Ureter (tissue), 1 donor: ENCODE measurements at regions not wholly inside any gene's neighbourhood (a gene's known extent, or its start where the extent isn't known, plus 50 kb on each side); places are given as distances from the start of the nearest gene placed in this dataset.
"Not testable (repeated sequence)": the region's sequence is repeated elsewhere in the genome, so short reads cannot be mapped to it uniquely, and the experiment has no call there.

Source experiments
- DNase-seq: peaks from one replicate; pipeline ENCODE4 v3.0.0-alpha.2; 2020; ENCODE audit warnings: low spot score
- donor health status: DM: yes; HTN: yes; CAD: no.

DNA sequence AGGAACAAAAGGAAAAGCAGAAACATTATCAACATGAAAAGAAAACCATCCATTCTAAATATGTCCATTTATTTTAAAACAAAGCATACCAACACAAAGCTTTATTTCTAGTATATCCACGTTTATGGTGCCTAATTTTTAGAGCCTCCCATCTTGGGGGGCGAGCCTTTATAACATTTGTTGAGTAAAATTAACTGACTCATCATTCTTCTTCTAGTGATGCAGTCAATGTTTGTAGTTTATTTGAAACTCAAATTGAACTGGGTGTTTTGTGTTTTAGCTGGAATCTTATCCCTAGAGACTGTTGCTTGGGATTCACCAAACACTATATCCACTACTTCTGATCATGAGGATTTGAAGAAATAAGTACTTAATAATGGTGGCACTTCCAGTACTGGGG lies 366.4 kb upstream of the NPVF start:
- DNase-seq: no peak

DNA sequence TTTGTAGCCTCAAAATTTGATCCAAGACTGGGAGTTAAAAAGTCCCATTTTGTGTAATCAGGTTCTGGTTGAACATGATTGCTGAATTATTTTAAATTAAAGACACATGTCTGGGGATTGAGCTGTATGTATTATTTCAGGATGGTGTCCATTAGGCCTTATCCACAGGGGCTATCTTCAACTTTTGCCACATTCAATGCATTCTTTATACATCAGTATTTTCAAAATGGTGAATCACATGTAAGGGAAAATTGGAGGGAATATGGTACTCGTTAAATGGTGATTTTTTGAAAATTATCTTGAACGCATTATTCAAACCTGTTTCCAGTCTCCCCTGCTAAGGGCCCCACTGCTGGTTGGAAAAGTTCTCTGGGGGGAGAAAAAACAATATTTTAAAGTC lies 367.7 kb upstream of the NPVF start:
- no peak for DNase-seq

DNA sequence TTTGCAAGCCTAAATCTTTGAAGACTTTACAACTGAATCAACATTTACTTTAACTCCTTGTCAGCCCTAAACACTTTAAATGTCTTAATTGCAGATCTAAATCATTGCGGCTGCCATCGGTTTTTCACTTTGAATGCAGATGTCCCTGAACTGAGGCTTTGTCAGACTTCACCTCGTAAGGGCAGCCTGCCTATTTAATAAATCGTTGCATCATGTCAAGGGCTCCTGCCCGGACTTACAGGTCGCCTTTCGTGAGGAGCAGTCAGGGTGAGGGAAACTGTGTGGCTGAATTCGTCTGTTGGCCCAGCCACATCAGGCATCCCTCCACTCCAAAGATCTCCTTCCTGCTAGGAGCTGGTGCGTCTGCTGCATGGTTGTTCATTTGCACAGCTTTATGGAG lies 368.2 kb upstream of the NPVF start:
- DNase-seq: no peak

DNA sequence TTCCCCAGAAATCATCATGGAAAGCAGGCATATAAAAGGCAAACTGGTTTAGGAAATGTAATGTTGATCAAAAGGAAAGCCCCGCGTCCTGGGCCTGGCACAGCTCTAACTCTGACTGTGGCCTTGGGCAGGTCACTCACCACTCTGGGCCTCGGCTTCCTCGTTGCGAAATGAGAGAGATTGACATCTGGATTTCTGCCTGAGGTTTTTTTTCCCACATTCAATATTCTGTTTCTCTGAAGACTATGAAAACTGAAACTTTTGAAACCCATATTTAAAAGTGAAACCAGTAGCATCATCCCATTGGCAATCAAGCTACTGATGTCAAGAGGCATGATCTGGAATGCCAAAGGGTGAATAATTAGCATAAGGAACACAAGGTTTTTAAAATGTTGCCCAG lies 369.7 kb upstream of the NPVF start:
- DNase-seq: no peak

DNA sequence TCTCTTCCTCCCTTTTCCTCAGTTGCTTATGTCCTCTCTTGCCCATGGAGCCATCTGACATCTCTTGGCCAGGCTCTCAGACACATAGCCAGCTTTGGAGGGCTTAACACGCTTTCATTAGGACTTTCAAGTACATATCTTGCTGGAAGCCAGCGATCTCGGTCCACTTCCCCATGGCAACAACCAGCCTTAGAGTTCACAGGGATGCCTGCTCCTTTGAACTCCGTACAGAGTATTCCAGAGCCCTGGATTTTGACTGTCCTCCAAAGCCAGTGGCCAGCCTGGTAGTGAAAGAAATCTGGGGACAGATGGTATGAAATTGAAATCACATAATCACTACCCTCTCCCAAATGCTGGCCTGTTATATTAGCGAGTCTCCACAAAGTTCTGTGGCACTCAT lies 370.5 kb upstream of the NPVF start:
- DNase-seq: no peak

DNA sequence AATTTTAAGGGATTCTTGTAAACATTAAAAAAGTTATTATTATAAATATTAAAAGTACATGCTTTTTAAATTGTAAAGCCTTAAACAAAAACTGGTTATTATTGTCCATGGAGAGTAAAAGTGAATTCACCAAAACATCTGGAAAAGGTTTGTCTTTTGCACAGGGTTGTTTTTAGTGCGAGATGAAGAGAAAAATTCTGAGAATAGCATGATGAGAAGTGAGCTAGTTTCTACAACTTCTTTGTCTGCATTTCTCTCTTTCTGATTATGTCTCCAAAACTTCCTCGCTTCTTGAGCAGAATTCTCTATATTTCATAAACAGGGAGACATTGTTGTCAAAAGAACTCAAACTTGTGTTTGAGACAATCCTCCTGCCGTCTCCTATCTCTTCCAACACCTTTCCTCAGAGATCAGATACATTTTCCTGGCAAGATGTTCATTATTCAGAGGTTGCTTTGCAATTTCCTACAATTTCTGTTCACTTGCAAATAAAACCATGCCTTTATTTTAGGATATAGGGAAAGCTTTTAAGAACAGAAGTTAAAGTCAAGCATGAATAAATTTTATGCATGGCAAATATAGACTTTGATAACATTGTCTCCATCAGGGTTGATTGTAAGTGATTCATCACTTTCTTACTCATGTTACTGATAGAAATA lies 372.1 kb upstream of the NPVF start:
- no peak for DNase-seq

DNA sequence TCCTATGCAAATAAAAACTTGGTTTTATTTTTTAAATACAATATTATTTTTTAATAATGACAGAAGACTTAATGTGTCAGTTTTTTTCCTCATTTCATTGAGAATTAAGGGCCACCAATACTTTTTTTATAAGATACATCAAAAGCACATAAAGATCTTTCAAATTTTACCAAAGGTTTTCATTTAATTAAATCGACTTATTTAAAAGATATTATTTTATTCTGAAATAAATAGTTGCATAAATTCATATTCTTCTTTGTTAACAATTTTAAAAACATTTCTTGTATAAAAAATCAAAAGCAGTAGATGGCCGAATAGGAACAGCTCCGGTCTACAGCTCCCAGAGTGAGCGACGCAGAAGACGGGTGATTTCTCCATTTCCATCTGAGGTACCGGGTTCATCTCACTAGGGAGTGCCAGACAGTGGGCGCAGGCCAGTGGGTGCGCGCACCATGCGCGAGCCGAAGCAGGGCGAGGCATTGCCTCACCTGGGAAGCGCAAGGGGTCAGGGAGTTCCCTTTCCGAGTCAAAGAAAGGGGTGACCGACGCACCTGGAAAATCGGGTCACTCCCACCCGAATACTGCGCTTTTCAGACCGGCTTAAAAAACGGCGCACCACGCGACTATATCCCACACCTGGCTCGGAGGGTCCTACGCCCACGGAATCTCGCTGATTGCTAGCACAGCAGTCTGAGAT lies 374.6 kb upstream of the NPVF start:
- not testable (repeated sequence) for DNase-seq

DNA sequence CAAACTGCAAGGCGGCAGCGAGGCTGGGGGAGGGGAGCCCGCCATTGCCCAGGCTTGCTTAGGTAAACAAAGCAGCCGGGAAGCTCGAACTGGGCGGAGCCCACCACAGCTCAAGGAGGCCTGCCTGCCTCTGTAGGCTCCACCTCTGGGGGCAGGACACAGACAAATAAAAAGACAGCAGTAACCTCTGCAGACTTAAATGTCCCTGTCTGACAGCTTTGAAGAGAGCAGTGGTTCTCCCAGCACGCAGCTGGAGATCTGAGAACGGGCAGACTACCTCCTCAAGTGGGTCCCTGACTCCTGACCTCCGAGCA lies 375.1 kb upstream of the NPVF start:
- not testable (repeated sequence) for DNase-seq

DNA sequence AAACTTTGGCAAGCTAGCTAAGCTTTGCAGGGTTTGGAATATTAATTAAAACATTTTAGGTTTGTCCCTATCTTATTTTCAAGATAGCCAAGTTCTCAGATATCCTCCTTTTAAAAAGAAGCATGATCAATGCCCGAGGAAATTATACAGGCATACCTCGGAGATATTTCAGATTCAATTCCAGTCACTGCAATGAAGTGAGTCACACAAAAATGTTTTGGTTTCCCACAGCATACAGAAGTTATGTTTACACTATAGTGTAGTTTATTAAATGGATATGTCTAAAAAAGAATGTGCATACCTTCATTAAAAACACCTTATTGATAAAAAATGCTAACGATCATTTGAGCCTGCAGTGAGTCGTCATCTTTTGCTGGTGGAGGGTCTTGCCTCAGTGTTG lies 382.9 kb upstream of the NPVF start:
- DNase-seq: no peak

DNA sequence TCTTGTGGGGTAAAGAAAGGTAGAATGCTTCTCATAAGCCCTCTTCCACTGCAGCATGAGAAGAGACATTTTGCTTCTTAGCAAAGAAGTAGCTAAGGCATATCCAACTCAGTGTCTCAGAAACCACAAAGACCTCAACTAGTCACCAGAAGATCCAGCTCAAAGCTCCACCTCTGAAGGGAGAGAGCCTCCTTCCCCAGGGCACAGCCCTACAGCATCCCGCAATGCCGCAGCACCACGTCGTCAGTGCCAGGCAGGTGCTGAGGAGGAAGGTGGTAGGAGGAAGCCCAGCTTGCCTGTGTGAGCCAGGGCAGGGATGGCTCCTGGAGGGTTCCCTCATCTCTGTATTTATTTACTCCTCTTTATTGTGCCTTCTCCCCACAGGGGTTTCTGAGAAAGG lies 385.6 kb upstream of the NPVF start:
- no peak for DNase-seq

DNA sequence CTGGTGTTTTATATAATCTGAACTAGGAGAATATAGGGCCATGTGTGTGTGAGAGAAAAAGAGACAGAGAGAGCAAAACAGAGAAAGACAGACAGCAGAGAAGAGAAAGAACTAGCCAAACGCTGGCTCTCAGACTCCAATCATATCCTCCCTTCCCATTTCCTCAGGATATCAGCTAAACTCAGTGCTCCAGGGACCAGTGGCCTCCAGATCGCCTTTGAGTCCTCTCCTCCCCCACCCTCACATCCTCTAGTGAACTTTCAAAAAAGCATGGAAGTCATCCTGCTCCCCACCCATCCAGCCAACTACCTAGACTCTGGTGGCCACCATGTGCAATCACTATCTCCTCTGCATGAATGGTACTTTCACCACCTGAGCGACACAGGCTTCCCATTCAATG lies 386.1 kb upstream of the NPVF start:
- no peak for DNase-seq

DNA sequence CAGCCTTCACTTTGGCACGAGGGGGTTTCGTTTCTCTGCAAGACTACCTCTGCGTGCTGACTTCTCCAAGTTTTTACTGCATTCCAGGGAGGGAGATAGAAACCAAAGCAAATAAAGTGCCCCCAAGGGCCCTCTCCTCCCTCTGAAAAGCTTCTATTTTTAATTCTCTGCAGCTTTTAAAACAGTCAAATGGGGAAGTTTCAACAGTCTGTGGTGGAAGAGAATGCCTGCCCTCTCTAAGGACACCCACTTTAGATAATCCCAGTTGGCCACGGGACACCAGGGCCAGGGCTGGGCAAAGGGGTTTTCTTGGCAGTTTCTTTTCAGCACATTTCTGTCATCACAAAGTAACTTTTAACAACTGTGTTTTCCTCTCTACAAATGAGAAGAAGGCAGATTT lies 386.7 kb upstream of the NPVF start:
- DNase-seq: no peak

DNA sequence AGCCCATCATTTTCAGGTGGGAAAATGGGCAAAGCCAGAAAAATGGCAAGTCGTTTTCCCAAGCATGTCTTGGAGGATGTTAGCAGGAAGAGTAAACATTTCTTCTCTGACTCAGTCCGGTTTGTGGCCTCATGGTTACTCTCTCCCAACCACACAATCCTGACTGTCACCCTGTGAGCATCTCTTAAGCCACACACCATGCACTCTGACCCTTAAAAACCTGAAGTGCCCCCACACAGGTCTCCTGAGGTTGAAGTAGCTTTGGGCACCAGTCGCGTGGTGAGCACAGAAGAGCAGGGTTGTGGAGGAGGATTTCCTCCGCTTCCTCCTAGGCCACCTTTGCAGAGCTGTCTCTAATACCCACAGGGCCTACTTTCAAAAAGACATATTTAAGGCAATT lies 387.3 kb upstream of the NPVF start:
- DNase-seq: no peak

DNA sequence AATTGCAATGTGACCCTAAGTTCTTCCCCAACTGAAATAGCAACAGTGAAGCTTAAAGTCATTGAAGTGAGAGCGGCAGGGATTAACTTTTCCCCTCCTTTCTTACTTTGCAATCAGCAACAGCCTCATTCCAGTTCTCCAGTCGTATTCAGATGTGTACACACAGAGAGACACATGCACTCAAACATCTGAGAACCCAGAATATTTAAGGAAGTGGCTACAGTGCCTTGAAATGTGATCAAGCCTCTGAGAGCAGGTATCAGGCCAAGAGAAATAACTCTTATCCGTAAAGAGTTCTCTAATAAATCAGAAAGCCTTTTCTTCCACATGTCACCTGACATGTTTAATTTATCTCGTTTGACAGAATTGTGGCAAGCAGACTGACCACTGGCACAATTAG lies 388.9 kb upstream of the NPVF start:
- no peak for DNase-seq

DNA sequence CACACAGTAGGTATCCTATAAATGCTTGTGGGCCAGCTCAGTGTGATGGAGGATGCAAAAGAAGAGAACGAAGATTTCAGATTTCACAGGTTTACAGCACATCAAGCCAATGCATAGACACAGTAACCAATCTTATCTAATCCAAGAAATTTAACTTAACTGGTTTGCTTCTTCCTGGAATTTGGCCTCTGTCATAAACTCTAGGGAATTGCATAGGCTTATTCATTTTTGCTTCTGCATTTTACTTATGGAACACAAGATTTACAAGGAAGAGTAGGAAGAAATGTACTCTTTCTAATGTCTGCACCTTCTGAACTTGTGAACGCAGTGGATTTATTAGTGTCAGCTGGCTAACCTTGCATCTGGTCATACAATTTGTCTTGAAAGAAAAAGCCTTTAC lies 389.4 kb upstream of the NPVF start:
- DNase-seq: no peak

DNA sequence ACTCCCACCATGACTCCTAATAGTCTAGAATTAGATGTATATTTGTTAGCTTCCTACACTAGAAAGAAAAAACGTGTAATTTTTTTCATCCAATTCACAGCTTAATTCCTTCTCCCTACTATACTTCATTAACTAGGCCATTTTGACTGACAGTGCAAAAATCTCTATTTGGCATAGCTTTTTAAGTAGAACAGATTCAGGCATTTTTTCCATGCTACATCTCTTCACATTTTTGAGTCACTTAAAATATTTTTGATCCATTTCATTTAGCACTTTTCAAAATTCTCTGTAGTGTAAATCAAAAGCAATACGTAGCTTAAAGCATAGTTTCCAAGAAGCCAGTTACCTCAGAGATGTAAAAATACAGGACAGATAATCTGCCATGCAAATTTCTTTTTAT lies 391.1 kb upstream of the NPVF start:
- no peak for DNase-seq

DNA sequence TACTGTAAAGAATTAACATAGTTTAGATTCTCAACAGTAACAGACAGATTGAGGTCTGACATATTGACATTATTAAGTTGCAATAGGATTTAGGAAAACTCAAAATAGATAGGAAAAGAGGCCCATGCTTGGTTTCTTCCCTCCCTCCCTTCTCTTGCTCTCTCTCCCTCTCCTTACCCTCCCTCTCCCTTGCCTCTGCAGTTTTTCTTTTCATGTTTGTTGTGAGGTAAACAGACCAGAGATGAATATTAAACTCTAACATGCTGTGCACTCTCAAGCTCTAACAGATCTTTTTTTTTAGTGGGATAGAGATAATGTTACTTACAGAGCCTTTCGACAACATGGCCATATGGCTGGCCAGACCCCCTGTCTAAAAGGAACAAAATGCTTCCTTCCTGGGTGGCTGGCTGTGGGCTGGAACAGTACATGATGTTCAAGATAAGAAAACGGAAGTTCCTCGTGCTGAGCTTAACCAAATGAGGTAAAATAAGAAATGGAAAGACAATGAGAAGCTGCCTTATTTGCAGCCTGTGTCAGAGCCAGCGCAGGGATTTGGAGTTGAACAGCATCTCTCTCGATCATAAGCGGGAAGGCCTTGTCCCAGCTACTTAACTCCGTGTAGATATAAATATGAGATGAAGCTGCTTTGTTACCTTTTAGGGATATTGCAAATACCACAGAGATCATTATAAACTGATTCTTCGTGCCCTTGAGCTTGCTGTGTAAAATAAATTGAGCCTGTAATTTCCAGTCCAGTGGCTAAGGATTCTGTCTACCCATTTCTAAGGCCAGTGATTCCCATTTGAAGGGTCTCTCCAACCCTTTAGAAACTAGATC lies 391.9 kb upstream of the NPVF start:
- peak; percentile 64 for DNase-seq

DNA sequence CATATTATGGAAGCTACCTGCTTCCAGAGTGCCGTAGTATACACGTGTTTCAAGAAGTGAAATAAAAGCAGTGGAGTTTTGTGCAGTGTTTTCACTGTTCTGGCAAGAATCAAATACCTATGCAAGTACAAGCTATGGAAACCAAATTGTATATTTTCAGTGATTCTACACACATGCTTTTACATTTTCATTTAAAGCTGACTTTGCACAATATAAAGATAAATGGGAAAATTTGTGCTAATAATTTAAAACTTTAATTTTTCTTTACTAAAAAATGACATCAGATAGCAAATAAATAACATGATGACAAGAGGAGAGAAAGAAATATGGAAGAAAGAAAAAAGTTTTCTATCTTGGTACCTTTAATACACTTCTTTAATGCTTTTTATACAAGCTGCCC lies 393.7 kb upstream of the NPVF start:
- no peak for DNase-seq

DNA sequence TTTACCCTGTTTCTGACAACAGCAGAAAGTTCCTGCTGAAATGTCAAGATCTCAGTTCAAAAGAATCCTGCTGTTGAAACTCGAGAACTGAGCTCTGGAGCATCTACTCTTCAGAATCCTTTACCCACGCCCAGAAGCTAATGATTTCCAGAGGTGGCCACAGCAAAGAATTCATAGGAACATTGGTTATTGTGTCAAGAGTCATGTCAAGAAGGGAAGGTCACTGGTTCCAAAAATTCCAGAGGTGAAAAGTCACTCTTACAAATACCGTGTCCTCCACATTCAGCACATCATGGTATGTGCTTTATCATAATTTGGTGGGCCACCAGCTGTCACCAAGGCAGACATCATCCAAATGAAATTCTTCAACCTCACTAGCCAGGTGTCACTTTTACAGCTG lies 394.4 kb upstream of the NPVF start:
- DNase-seq: no peak

DNA sequence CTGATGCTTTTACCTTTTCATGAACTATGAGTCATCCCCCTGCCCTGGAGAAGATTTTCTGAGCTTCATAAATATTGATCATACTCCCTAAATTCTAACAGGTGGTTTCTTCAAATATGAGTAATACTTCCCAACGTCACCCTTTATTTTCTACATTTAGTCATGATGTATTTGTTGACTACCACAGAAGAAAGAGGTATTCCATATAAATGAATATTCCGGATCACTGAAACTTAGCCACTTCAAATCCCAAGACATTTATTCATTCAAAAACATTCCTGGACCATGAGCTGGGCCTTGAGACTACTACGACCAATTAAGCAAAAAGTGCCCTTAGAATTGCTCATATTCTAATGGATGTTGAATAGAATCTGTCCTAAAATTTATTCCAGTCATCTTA lies 395.8 kb upstream of the NPVF start:
- DNase-seq: no peak

DNA sequence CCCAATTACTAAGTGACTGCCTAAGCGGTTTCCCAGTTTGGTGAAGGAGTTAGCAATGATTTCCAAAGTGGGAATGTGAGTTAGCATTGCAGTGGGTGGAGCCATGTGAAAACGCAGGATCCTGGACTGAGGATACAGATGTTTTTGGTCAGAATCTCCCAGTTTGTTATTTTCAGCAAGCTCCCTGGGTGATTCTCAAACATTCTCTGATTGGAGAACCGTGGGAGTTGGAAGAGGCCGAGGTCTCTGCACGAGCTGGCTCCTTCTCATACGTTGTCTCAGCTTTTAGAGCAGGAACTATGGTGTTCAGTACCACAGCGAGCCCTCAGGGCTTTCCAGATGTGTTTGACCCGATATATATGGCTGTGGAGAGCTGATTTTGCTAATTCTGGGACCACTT lies 396.5 kb upstream of the NPVF start:
- DNase-seq: no peak

DNA sequence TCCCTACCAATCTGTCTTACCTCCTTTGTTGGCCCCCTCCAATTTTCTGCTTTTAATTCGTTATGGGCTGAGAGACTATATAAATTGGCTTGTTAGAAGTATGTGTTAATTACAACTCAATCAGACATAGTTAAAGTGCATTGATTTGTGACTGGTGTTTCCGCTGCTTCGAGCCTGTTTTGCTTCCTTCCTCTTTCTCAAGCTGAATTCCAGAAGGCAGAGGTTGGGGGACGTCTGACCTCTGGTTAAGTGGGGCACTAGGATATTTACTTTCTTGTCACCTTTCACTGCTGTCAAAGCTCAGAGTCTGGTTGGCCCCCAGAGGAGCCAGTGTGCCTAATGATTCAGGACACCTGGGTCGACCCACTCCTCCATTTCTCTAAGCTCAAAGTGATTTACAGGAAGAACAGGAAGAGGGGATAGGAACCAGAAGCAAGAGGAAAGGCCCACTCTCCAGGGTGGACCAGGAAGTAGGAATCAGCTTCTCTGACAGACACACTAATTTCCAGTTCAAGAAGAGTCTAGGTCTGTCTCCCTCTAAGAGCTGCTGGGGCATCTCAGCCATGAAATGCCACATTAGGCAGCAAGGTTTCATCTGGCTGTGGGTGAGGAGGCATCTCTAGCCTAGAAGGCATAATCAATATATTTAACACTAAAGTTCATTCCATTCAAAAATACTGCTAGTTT lies 397.2 kb upstream of the NPVF start:
- no peak for DNase-seq
